Sigmoid colon (tissue), 4 donors: ENCODE measurements at regions not wholly inside any gene's neighbourhood (a gene's known extent, or its start where the extent isn't known, plus 50 kb on each side); places are given as distances from the start of the nearest gene placed in this dataset.

Experiments used
- CTCF ChIP-seq, 4 experiments: fragments of 450-650 bp in 3 of 4; fragments of 200-600 bp in 1 of 4; IDR thresholded peaks; one replicate each; pipeline ENCODE4 v1.5.1; 2016 to 2019; ENCODE audit warnings: antibody characterized with exemption in 4 of 4, mild to moderate bottlenecking in 3 of 4, moderate library complexity in 2 of 4
- POLR2A ChIP-seq, 2 donors: fragments of 450-650 bp; IDR thresholded peaks; one replicate each; pipeline ENCODE4 v1.6.1; 2016; ENCODE audit warnings: antibody characterized with exemption in 2 of 2, mild to moderate bottlenecking in 2 of 2, moderate library complexity in 2 of 2
- POLR2AphosphoS5 ChIP-seq, 4 donors: sonication (generic); formaldehyde crosslinking; IDR thresholded peaks; one replicate each; pipeline ENCODE4 v1.6.1; 2017; ENCODE audit warnings: antibody characterized with exemption in 4 of 4

DNA sequence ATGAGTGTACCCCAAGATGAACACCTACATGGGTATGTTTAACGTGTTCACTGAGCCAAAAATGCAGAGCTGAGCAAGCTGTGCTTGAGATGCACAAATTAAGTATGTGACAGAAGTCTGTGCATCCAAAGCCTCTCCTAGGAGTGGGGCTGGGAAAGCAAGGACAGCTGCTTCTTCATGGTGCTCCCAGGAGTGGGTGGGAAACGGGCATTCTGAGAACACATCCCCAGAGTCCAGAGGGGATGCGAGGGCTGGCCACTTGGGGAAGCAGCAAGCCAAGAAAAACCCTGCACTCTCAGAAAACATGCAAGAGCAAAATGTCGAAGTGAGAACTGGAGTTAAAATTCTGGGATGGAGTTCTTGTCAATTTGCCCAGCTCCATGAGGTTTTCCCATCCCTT, 414.3 kb downstream of the BCAT1 start:
- TF ChIP-seq CTCF (IDR thresholded peaks at IDR 0.05) = no peak
- TF ChIP-seq POLR2A (IDR thresholded peaks at IDR 0.05) = no peak
- no peak for TF ChIP-seq POLR2AphosphoS5 (IDR thresholded peaks at IDR 0.05)
